K562 (cell line): ENCODE measurements at regions not wholly inside any gene's neighbourhood (a gene's known extent, or its start where the extent isn't known, plus 50 kb on each side); places are given as distances from the start of the nearest gene placed in this dataset.

Source experiments
- NCOA4 ChIP-seq: fragments of 450-650 bp; IDR thresholded peaks from 2 replicates; pipeline ENCODE4 v1.6.1; 2018; ENCODE audit warnings: mild to moderate bottlenecking; ENCODE audit not compliant: partially characterized antibody
- ZNF717 ChIP-seq: fragments of 250-450 bp; sonication (Bioruptor Pico); IDR thresholded peaks from 2 replicates; pipeline ENCODE4 v1.5.0; 2021
- TF ChIP-seq, protein P1 (sequence below): sonication (generic); formaldehyde crosslinking; IDR thresholded peaks from 2 replicates; pipeline ENCODE4 v1.8.1; 2023; ENCODE audit warnings: mild to moderate bottlenecking, missing genetic modification reagents
- TF ChIP-seq, protein P2 (sequence below): fragments of 450-650 bp; formaldehyde crosslinking; IDR thresholded peaks from 2 replicates; pipeline ENCODE4 v1.4.0; 2020; ENCODE audit warnings: mild to moderate bottlenecking
- TF ChIP-seq, protein P3 (sequence below): sonication (generic); formaldehyde crosslinking; IDR thresholded peaks from 2 replicates; pipeline ENCODE4 v1.8.1; 2023; ENCODE audit warnings: mild to moderate bottlenecking, missing genetic modification reagents

DNA sequence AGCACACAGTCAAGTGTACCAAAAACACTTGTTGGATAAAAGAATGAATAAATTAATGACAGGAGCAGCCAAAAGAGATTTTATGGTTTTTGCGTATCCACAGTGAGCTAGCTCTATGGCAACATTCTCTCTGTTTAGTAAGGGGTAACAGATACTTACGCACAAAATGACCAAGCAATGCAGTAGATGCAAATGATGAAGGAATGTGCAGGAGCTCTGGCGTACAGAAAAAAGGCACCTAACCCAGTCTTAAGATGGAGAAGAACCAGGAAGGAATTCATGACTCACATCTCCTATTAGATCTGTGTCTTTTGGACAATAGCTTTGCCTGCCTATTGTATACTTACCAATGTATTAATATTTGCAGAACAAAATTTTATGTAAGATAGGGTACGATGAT lies 191.9 kb upstream of the PREP start (continued):
- TF ChIP-seq, protein P1, sequence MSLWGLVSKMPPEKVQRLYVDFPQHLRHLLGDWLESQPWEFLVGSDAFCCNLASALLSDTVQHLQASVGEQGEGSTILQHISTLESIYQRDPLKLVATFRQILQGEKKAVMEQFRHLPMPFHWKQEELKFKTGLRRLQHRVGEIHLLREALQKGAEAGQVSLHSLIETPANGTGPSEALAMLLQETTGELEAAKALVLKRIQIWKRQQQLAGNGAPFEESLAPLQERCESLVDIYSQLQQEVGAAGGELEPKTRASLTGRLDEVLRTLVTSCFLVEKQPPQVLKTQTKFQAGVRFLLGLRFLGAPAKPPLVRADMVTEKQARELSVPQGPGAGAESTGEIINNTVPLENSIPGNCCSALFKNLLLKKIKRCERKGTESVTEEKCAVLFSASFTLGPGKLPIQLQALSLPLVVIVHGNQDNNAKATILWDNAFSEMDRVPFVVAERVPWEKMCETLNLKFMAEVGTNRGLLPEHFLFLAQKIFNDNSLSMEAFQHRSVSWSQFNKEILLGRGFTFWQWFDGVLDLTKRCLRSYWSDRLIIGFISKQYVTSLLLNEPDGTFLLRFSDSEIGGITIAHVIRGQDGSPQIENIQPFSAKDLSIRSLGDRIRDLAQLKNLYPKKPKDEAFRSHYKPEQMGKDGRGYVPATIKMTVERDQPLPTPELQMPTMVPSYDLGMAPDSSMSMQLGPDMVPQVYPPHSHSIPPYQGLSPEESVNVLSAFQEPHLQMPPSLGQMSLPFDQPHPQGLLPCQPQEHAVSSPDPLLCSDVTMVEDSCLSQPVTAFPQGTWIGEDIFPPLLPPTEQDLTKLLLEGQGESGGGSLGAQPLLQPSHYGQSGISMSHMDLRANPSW (CRISPR knock-in tag): no peak
- TF ChIP-seq NCOA4: no peak
- TF ChIP-seq ZNF717 (CRISPR knock-in tag): no peak
- TF ChIP-seq, protein P2, sequence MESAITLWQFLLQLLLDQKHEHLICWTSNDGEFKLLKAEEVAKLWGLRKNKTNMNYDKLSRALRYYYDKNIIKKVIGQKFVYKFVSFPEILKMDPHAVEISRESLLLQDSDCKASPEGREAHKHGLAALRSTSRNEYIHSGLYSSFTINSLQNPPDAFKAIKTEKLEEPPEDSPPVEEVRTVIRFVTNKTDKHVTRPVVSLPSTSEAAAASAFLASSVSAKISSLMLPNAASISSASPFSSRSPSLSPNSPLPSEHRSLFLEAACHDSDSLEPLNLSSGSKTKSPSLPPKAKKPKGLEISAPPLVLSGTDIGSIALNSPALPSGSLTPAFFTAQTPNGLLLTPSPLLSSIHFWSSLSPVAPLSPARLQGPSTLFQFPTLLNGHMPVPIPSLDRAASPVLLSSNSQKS: no peak
- TF ChIP-seq, protein P3, sequence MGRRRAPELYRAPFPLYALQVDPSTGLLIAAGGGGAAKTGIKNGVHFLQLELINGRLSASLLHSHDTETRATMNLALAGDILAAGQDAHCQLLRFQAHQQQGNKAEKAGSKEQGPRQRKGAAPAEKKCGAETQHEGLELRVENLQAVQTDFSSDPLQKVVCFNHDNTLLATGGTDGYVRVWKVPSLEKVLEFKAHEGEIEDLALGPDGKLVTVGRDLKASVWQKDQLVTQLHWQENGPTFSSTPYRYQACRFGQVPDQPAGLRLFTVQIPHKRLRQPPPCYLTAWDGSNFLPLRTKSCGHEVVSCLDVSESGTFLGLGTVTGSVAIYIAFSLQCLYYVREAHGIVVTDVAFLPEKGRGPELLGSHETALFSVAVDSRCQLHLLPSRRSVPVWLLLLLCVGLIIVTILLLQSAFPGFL (CRISPR knock-in tag): no peak
